DOHH2 (cell line): ENCODE measurements at regions not wholly inside any gene's neighbourhood (a gene's known extent, or its start where the extent isn't known, plus 50 kb on each side); places are given as distances from the start of the nearest gene placed in this dataset.

Source experiments
- H3F3A ChIP-seq: fragments of 200-600 bp; sonication (generic), shearing (Covaris generic); 2 replicates; pipeline ENCODE4 v1.6.0; 2016; ENCODE audit warnings: antibody characterized with exemption, mild to moderate bottlenecking; ENCODE audit not compliant: control insufficient read depth, insufficient read depth
- H3K27ac ChIP-seq: fragments of 200-600 bp; sonication (generic); 2 replicates; pipeline ENCODE4 v1.5.1; 2014; ENCODE audit warnings: low read depth, mild to moderate bottlenecking, low read length, moderate library complexity
- H3K27me3 ChIP-seq: fragments of 200-600 bp; sonication (generic); 2 replicates; pipeline ENCODE4 v1.6.1; 2014; ENCODE audit warnings: mild to moderate bottlenecking, low read length, mixed read lengths; ENCODE audit not compliant: control insufficient read depth
- H3K36me3 ChIP-seq: fragments of 200-600 bp; sonication (generic); 2 replicates; pipeline ENCODE4 v1.6.1; 2014; ENCODE audit warnings: mild to moderate bottlenecking, low read length, moderate library complexity, mixed read lengths; ENCODE audit not compliant: control insufficient read depth
- H3K4me1 ChIP-seq: fragments of 200-600 bp; sonication (generic); 2 replicates; pipeline ENCODE4 v1.6.1; 2014; ENCODE audit warnings: mild to moderate bottlenecking, low read length, mixed read lengths; ENCODE audit not compliant: control insufficient read depth
- H3K4me2 ChIP-seq: fragments of 200-600 bp; sonication (generic); 2 replicates; pipeline ENCODE4 v1.6.0; 2014; ENCODE audit warnings: mild to moderate bottlenecking, low read length, moderate library complexity
- H3K4me3 ChIP-seq: fragments of 200-600 bp; sonication (generic); 2 replicates; pipeline ENCODE4 v1.5.1; 2014; ENCODE audit warnings: mild to moderate bottlenecking, low read length, mixed read lengths
- H3K79me2 ChIP-seq: fragments of 200-600 bp; sonication (generic); 2 replicates; pipeline ENCODE4 v1.6.1; 2014; ENCODE audit warnings: mild to moderate bottlenecking, low read length, mixed read lengths; ENCODE audit not compliant: control insufficient read depth
- H3K9me2 ChIP-seq: fragments of 200-600 bp; sonication (generic); replicated peaks from 2 replicates; pipeline ENCODE4 v1.6.1; 2014; ENCODE audit warnings: mild to moderate bottlenecking, low read length, mixed read lengths; ENCODE audit not compliant: control insufficient read depth
- H3K9me3 ChIP-seq: fragments of 200-600 bp; sonication (generic); 2 replicates; pipeline ENCODE4 v1.6.1; 2014; ENCODE audit warnings: antibody characterized with exemption, low read length, mixed read lengths; ENCODE audit not compliant: control insufficient read depth, insufficient read depth
- H4K20me1 ChIP-seq: fragments of 200-600 bp; sonication (generic); 2 replicates; pipeline ENCODE4 v1.6.0; 2014; ENCODE audit warnings: low read depth, mild to moderate bottlenecking, antibody characterized with exemption, low read length, moderate library complexity; ENCODE audit not compliant: control insufficient read depth, insufficient read depth
- EZH2phosphoT487 ChIP-seq: fragments of 200-600 bp; sonication (generic); IDR thresholded peaks from 2 replicates; pipeline ENCODE4 v1.6.1; 2017; ENCODE audit warnings: borderline replicate concordance, mild to moderate bottlenecking, antibody characterized with exemption, low read length, moderate library complexity, mixed read lengths
- TF ChIP-seq, protein P1 (sequence below): fragments of 200-600 bp; sonication (generic); IDR thresholded peaks from one replicate; pipeline ENCODE4 v1.5.1; 2014; ENCODE audit warnings: antibody characterized with exemption, mild to moderate bottlenecking, low read depth, low read length; ENCODE audit not compliant: poor library complexity, severe bottlenecking

DNA sequence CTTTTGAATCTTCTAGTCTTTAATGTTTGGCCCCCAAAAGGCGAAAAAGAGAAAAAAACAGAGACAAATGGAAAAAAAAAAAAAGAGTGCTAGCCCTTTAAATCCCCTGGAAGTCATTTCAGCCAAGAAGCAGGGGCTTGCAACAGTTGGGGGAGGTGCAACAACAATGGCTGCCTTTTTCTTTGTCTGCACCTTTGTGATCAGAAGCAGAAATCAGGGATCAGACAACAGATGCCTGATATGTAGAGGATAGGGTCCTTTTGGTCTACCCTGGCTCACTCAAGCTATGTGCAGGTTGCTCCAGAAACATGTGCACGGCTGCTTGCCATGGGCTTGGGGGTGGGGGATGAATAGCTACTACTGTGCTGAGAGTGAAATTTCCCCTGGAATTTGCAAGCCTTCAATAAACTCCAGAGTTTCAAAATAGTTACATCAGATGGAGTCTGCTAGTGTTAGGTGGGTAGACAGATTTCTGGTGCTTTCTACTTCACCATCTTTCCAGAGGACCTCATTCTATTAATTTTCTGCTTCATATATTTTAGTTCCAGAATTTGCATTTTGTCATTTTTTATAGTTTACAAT is 150.9 kb downstream of the FGF18 start:
- Histone ChIP-seq H3K9me2 (no peaks in the 10 kb centered on the region), H3K27ac (no peak overlapping the region), H3F3A (no peaks in the 10 kb centered on the region), H3K4me3 (no peak overlapping the region), H3K27me3 (no peaks in the 10 kb centered on the region), H3K36me3 (no peaks in the 10 kb centered on the region), H3K4me1 (no peaks in the 10 kb centered on the region), H3K4me2 (no peak overlapping the region), H4K20me1 (no peaks in the 10 kb centered on the region), H3K79me2 (no peaks in the 10 kb centered on the region), H3K9me3 (peaks cover 3% of the 10 kb centered on the region; the same call in 1 of the 2 replicates)
- no peak for TF ChIP-seq EZH2phosphoT487
- TF ChIP-seq, protein P1, sequence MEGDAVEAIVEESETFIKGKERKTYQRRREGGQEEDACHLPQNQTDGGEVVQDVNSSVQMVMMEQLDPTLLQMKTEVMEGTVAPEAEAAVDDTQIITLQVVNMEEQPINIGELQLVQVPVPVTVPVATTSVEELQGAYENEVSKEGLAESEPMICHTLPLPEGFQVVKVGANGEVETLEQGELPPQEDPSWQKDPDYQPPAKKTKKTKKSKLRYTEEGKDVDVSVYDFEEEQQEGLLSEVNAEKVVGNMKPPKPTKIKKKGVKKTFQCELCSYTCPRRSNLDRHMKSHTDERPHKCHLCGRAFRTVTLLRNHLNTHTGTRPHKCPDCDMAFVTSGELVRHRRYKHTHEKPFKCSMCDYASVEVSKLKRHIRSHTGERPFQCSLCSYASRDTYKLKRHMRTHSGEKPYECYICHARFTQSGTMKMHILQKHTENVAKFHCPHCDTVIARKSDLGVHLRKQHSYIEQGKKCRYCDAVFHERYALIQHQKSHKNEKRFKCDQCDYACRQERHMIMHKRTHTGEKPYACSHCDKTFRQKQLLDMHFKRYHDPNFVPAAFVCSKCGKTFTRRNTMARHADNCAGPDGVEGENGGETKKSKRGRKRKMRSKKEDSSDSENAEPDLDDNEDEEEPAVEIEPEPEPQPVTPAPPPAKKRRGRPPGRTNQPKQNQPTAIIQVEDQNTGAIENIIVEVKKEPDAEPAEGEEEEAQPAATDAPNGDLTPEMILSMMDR: no peak

DNA sequence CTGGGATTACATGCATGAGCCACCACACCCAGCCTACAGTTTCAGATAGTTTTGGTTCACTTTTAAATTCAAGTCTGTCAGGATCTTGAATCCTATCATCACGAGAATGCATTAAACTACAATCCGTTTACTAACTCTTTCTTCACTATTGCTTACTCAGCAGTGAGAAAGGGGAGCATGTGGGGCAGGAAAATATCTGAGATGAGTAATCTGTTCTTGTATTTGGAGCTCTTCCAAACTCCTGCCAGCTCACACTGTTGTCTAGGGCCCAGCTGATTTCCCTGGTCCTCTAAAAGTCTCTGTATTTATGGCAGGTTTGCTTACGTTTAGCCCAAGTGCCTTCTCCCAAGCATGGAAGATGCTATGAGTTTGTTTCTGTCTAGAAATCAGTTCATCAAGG is 152.2 kb downstream of the FGF18 start:
- no peaks in the 10 kb centered on the region for H4K20me1 ChIP-seq
- H3K4me1 ChIP-seq: no peaks in the 10 kb centered on the region
- no peaks in the 10 kb centered on the region for H3K36me3 ChIP-seq
- H3F3A ChIP-seq: no peaks in the 10 kb centered on the region
- H3K27ac ChIP-seq: no peak overlapping the region
- TF ChIP-seq, protein P1: no peak
- H3K79me2 ChIP-seq: no peaks in the 10 kb centered on the region
- peaks cover 3% of the 10 kb centered on the region; the same call in 1 of the 2 replicates for H3K9me3 ChIP-seq
- H3K4me2 ChIP-seq: no peak overlapping the region
- H3K9me2 ChIP-seq: no peaks in the 10 kb centered on the region
- H3K4me3 ChIP-seq: no peak overlapping the region
- H3K27me3 ChIP-seq: no peaks in the 10 kb centered on the region

DNA sequence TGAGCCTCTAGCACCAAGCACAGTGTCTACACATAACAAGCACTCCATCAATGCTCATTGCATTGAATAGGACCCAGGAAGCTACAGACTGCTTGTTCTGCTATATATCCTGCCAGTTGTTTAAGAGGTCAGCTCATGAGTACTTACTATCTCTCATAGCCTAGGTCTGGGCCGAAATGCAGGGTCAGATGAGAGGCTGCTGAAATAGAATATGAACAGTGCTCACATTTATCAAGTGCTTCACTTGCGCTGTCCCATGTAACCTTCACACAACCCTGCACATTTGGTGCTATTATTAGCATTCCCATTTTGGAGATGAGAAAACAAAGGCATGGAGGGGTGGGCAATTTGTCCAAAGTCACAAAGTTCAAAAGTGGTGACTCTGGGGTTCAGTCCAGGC is 153.6 kb downstream of the FGF18 start:
- no peak for TF ChIP-seq EZH2phosphoT487
- TF ChIP-seq, protein P1: no peak
- no peak overlapping the region for H3K4me2 ChIP-seq
- no peaks in the 10 kb centered on the region for H3K4me1 ChIP-seq
- H3K4me3 ChIP-seq: no peak overlapping the region
- H3K79me2 ChIP-seq: no peaks in the 10 kb centered on the region
- H3K9me3 ChIP-seq: peaks cover 3% of the 10 kb centered on the region; the same call in 1 of the 2 replicates
- no peaks in the 10 kb centered on the region for H3K36me3 ChIP-seq
- no peaks in the 10 kb centered on the region for H3F3A ChIP-seq
- no peak overlapping the region for H3K27ac ChIP-seq
- no peaks in the 10 kb centered on the region for H3K27me3 ChIP-seq
- H4K20me1 ChIP-seq: no peaks in the 10 kb centered on the region
- H3K9me2 ChIP-seq: no peaks in the 10 kb centered on the region
